ENCODE measurements at regions not wholly inside any gene's neighbourhood (a gene's known extent, or its start where the extent isn't known, plus 50 kb on each side); places are given as distances from the start of the nearest gene placed in this dataset.

GRCh38 chr4:33162122-33162521, 2442.0 kb downstream of the PCDH7 start:
- Histone ChIP-seq H3K27me3 (no peaks in the 10 kb centered on the region), H3K9me3 (ENCODE audit: low read depth) (no peaks in the 10 kb centered on the region), H3K27ac (no peak overlapping the region), H3K4me1 (ENCODE audit: low read depth) (no peaks in the 10 kb centered on the region), H3K36me3 (no peaks in the 10 kb centered on the region), H3K4me3 (no peak overlapping the region)
- TF ChIP-seq CTCF (IDR thresholded peaks at IDR 0.05; ENCODE audit: low read depth, low read length): no peak
- DNase-seq (ENCODE audit: low read depth in 1 of 2, low spot score in 1 of 2): peak in 1 of 2 donors; percentile 9

DNA sequence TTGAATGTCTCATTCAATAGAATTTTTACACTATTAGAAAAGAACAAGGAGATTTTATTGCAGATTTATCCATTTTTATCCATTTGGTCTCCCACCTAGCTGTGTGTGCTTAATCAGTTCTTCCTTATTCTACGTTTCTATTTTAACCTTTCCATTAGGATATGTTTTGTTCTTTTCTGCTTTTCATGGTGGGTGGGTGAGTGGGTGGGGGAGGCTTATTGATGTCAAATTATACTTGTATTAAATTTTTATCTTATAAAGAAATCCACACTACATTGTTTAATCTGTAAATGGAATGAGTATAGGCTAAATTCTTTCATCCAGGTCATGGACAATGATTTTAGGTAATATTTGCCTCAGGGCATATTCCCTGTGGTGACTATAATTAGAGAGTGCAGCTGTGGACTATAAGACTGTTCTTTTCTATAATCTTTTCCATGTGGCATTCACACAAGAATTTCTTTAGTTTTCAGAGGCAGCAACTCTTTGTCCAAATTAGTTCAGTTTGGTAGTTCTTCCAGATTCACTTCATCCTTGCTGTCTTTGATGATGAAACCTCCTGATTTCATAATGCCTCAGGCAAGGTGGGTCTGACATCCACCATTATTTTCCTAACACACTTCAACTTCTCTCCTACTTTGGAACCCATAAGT, 2451.8 kb downstream of the PCDH7 start:
- Histone ChIP-seq H3K27me3 (no peaks in the 10 kb centered on the region), H3K36me3 (no peaks in the 10 kb centered on the region), H3K27ac (no peak overlapping the region), H3K4me1 (ENCODE audit: low read depth) (no peaks in the 10 kb centered on the region), H3K4me3 (no peak overlapping the region), H3K9me3 (ENCODE audit: low read depth) (no peaks in the 10 kb centered on the region)
- TF ChIP-seq CTCF (IDR thresholded peaks at IDR 0.05; ENCODE audit: low read depth, low read length): no peak
- DNase-seq (ENCODE audit: low read depth in 1 of 2, low spot score in 1 of 2): no peak

DNA sequence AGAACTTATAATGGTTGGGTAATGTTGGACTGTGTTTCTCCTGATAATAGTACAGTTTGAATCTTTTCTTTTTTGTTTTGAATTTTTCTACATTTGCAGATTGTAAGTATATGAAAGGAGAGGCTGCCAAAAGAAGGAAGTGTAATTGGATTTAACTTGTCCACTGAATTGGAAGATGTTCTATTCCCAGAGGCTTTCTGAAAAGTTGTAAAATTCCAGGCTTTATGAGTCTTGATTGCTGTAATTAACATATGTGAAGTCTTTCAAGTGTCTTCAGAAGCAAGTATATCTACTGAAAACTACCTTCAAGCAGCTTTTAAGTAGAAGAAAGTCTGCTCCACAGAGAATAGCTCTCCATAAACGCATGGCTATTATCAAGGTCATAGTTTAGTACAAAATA, 2456.4 kb downstream of the PCDH7 start:
- no peak for TF ChIP-seq CTCF (IDR thresholded peaks at IDR 0.05; ENCODE audit: low read depth, low read length)
- no peaks in the 10 kb centered on the region for H3K27me3 ChIP-seq
- no peak overlapping the region for H3K4me3 ChIP-seq
- no peak overlapping the region for H3K27ac ChIP-seq
- H3K36me3 ChIP-seq: no peaks in the 10 kb centered on the region
- DNase-seq (ENCODE audit: low read depth in 1 of 2, low spot score in 1 of 2): no peak
- H3K4me1 ChIP-seq (ENCODE audit: low read depth): no peaks in the 10 kb centered on the region
- H3K9me3 ChIP-seq (ENCODE audit: low read depth): no peaks in the 10 kb centered on the region

DNA sequence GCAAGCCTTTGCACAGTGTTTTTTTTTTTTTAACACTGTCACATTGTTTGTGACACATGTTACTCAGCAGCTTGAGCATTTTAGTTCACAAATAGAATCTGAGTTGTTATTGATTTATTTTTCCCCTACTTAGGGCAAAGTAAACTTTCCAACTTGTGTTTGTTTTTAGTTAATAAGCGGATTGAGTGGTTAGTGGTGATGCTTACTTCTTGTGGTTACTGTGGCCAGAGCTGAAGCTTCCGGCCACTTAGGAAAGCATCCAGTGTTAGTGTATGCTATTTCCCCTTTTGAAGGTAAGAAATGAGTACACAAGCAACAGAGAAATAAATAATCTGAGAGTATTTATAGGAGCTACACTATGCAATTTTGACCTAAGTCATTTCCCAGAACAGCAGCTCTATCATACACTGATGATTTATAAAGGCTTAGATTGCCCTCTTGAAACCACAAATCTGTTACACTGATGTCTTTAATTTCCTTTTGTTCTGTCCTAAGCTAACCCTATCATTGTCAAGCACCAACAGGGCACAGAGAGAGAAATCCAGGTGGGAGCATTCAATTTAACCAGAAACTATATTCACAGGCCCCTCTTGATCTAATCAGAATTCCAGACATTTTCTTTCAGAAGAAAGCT, 2464.6 kb downstream of the PCDH7 start:
- TF ChIP-seq CTCF (IDR thresholded peaks at IDR 0.05; ENCODE audit: low read depth, low read length): no peak
- Histone ChIP-seq H3K36me3 (no peaks in the 10 kb centered on the region), H3K27ac (no peak overlapping the region), H3K4me1 (ENCODE audit: low read depth) (no peaks in the 10 kb centered on the region), H3K27me3 (no peaks in the 10 kb centered on the region), H3K9me3 (ENCODE audit: low read depth) (no peaks in the 10 kb centered on the region), H3K4me3 (no peak overlapping the region)
- DNase-seq (ENCODE audit: low read depth in 1 of 2, low spot score in 1 of 2): no peak

DNA sequence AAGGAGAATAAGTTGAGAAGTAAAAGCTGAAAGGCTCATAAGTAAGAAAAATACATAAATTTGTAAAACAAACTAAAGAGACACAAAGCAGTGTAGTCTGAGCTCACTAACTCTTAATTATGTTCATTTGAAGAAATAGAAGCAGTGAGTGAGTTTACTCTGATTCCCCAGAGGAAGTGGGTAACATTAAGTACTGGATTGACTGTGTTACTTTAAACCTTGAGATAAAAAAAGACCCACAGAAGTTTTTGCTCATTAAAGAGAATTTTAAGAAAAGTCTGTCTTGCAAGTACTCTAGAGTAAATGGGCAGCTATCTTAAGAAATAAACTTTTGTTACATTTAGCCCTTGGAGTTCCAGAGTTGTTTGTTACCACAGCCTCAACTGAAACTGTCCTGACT, 2466.9 kb downstream of the PCDH7 start:
- Histone ChIP-seq H3K27ac (no peak overlapping the region), H3K27me3 (no peaks in the 10 kb centered on the region), H3K36me3 (no peaks in the 10 kb centered on the region), H3K4me3 (no peak overlapping the region), H3K4me1 (ENCODE audit: low read depth) (no peaks in the 10 kb centered on the region), H3K9me3 (ENCODE audit: low read depth) (no peaks in the 10 kb centered on the region)
- DNase-seq (ENCODE audit: low read depth in 1 of 2, low spot score in 1 of 2): no peak
- no peak for TF ChIP-seq CTCF (IDR thresholded peaks at IDR 0.05; ENCODE audit: low read depth, low read length)
